ENCODE measurements at regions not wholly inside any gene's neighbourhood (a gene's known extent, or its start where the extent isn't known, plus 50 kb on each side); places are given as distances from the start of the nearest gene placed in this dataset.

DNA sequence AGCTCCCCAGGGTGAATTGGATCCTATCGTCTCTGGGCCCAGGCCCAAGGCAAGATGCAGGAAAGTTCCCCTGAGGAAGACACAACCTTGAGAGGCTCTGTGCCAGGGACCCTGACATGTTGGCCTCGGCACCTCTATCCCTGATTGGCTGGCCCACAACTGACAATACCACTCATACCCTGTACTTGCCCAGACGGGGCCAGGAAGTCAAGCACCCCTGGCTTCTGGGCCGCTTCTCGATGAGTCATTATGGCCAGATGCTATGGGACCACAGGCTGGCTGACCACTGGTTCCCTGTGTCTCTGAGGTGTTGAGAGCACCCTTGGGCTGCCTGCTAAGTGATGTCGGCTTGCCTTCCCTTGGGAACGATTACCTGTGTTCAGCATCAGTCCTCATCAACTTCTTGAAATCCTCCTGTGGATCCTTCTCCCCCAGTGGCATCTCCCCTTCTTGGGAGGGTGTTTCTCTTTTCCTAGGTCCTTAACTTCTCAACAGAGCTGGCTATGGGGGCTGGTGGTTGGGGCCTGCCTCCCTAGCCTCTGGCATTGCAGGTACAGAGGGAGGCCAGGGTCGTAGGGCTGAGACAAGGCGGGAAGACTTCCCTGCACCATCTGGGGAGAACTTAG is 54.5 kb upstream of the MAMLD1 start:
- TF ChIP-seq POLR2A (IDR thresholded peaks at IDR 0.05; ENCODE audit: insufficient read depth in 1 of 2, low read depth in 2 of 2, low read length in 2 of 2) (no peak), POLR2AphosphoS5 (IDR thresholded peaks at IDR 0.05; ENCODE audit: low read depth, low read length) (no peak), ZNF616 (CRISPR knock-in tag; IDR thresholded peaks at IDR 0.05; ENCODE audit: low read depth) (no peak), JUN (CRISPR knock-in tag; IDR thresholded peaks at IDR 0.05) (no peak), ARID2 (CRISPR knock-in tag; IDR thresholded peaks at IDR 0.05; ENCODE audit: borderline replicate concordance) (no peak), ZFP37 (CRISPR knock-in tag; IDR thresholded peaks at IDR 0.05; ENCODE audit: borderline replicate concordance) (no peak), TGIF2 (CRISPR knock-in tag; IDR thresholded peaks at IDR 0.05) (no peak), YY1 (IDR thresholded peaks at IDR 0.05; ENCODE audit: insufficient read depth, insufficient replicate concordance, low read depth, low read length) (no peak), SETDB1 (CRISPR knock-in tag; IDR thresholded peaks at IDR 0.05; ENCODE audit: borderline replicate concordance) (no peak), HDAC1 (CRISPR knock-in tag; IDR thresholded peaks at IDR 0.05) (no peak), SOX13 (IDR thresholded peaks at IDR 0.05) (no peak), SOX13 (CRISPR knock-in tag; conservative IDR thresholded peaks at IDR 0.05 in 1 of 2, IDR thresholded peaks at IDR 0.05 in 1 of 2) (no peak), FOXA3 (CRISPR knock-in tag; IDR thresholded peaks at IDR 0.05) (no peak)
- TF ChIP-seq, protein P1, sequence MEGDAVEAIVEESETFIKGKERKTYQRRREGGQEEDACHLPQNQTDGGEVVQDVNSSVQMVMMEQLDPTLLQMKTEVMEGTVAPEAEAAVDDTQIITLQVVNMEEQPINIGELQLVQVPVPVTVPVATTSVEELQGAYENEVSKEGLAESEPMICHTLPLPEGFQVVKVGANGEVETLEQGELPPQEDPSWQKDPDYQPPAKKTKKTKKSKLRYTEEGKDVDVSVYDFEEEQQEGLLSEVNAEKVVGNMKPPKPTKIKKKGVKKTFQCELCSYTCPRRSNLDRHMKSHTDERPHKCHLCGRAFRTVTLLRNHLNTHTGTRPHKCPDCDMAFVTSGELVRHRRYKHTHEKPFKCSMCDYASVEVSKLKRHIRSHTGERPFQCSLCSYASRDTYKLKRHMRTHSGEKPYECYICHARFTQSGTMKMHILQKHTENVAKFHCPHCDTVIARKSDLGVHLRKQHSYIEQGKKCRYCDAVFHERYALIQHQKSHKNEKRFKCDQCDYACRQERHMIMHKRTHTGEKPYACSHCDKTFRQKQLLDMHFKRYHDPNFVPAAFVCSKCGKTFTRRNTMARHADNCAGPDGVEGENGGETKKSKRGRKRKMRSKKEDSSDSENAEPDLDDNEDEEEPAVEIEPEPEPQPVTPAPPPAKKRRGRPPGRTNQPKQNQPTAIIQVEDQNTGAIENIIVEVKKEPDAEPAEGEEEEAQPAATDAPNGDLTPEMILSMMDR (CRISPR knock-in tag; IDR thresholded peaks at IDR 0.05), result no peak
- TF ChIP-seq, protein P2, sequence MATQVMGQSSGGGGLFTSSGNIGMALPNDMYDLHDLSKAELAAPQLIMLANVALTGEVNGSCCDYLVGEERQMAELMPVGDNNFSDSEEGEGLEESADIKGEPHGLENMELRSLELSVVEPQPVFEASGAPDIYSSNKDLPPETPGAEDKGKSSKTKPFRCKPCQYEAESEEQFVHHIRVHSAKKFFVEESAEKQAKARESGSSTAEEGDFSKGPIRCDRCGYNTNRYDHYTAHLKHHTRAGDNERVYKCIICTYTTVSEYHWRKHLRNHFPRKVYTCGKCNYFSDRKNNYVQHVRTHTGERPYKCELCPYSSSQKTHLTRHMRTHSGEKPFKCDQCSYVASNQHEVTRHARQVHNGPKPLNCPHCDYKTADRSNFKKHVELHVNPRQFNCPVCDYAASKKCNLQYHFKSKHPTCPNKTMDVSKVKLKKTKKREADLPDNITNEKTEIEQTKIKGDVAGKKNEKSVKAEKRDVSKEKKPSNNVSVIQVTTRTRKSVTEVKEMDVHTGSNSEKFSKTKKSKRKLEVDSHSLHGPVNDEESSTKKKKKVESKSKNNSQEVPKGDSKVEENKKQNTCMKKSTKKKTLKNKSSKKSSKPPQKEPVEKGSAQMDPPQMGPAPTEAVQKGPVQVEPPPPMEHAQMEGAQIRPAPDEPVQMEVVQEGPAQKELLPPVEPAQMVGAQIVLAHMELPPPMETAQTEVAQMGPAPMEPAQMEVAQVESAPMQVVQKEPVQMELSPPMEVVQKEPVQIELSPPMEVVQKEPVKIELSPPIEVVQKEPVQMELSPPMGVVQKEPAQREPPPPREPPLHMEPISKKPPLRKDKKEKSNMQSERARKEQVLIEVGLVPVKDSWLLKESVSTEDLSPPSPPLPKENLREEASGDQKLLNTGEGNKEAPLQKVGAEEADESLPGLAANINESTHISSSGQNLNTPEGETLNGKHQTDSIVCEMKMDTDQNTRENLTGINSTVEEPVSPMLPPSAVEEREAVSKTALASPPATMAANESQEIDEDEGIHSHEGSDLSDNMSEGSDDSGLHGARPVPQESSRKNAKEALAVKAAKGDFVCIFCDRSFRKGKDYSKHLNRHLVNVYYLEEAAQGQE (IDR thresholded peaks at IDR 0.05; ENCODE audit: borderline replicate concordance in 1 of 2, low read depth in 1 of 2, low read length in 2 of 2), result no peak

Measured in HepG2 (cell line).